K562 (cell line): ENCODE measurements at regions not wholly inside any gene's neighbourhood (a gene's known extent, or its start where the extent isn't known, plus 50 kb on each side); places are given as distances from the start of the nearest gene placed in this dataset.

Source experiments
- ATF6 ChIP-seq: sonication (generic); formaldehyde crosslinking; IDR thresholded peaks from 2 replicates; pipeline ENCODE4 v1.4.0; 2020; ENCODE audit warnings: mild to moderate bottlenecking, missing genetic modification reagents
- BACH1 ChIP-seq: fragments of 200-800 bp; sonication (Bioruptor generic); IDR thresholded peaks from 2 replicates; pipeline ENCODE4 v1.6.1; 2016; ENCODE audit warnings: missing genetic modification characterization, missing compliant biosample characterization
- BDP1 ChIP-seq: IDR thresholded peaks from 3 replicates; pipeline ENCODE4 v1.6.1; 2011; ENCODE audit not compliant: insufficient read length, insufficient read depth
- CBFA2T2 ChIP-seq: fragments of 450-650 bp; conservative IDR thresholded peaks from 2 replicates; pipeline ENCODE4 v1.6.1; 2017; ENCODE audit warnings: mild to moderate bottlenecking
- CBX5 ChIP-seq: IDR thresholded peaks from 2 replicates; pipeline ENCODE4 v1.6.1; 2014; ENCODE audit warnings: low read depth, borderline replicate concordance
- CEBPG ChIP-seq, 3 experiments: fragments of 200-800 bp in 1 of 3; sonication (Bioruptor generic) in 1 of 3; sonication (generic) in 1 of 3; formaldehyde crosslinking in 1 of 3; IDR thresholded peaks in 2 of 3; conservative IDR thresholded peaks in 1 of 3; 2 replicates each; pipeline versions ENCODE4 v1.6.1 to v1.8.0; 2016 to 2022; ENCODE audit warnings: missing compliant biosample characterization in 2 of 3, missing genetic modification characterization in 2 of 3, mild to moderate bottlenecking in 1 of 3, missing genetic modification reagents in 1 of 3
- FOXJ3 ChIP-seq: sonication (generic); formaldehyde crosslinking; IDR thresholded peaks from 2 replicates; pipeline ENCODE4 v1.4.0; 2020; ENCODE audit warnings: mild to moderate bottlenecking, missing genetic modification reagents
- ID3 ChIP-seq, 2 experiments: fragments of 250-450 bp in 1 of 2; fragments of 450-650 bp in 1 of 2; sonication (Bioruptor Pico) in 1 of 2; IDR thresholded peaks; 2 replicates each; pipeline versions ENCODE4 v1.6.1 to v1.8.0; 2016 to 2021; ENCODE audit warnings: mild to moderate bottlenecking in 2 of 2, moderate library complexity in 2 of 2, missing compliant biosample characterization in 1 of 2, missing genetic modification characterization in 1 of 2
- NCOA1 ChIP-seq: fragments of 450-650 bp; IDR thresholded peaks from 2 replicates; pipeline ENCODE4 v1.6.1; 2016; ENCODE audit warnings: low read depth
- NFXL1 ChIP-seq: fragments of 450-650 bp; formaldehyde crosslinking; IDR thresholded peaks from 2 replicates; pipeline ENCODE4 v1.4.0; 2021; ENCODE audit warnings: mild to moderate bottlenecking
- RBM34 ChIP-seq: fragments of 200-400 bp; formaldehyde crosslinking; IDR thresholded peaks from 2 replicates; pipeline ENCODE4 v1.6.1; 2018; ENCODE audit warnings: low read length, borderline replicate concordance; ENCODE audit not compliant: insufficient read depth
- SAP30 ChIP-seq: fragments of 200-600 bp; sonication (generic); IDR thresholded peaks from 2 replicates; pipeline ENCODE4 v1.6.1; 2012; ENCODE audit warnings: borderline replicate concordance, low read depth, mild to moderate bottlenecking, moderate library complexity, low read length, control low read depth, inconsistent platforms; ENCODE audit not compliant: insufficient read depth, poor library complexity, severe bottlenecking
- SRSF3 ChIP-seq: fragments of 200-400 bp; formaldehyde crosslinking; IDR thresholded peaks from 2 replicates; pipeline ENCODE4 v1.6.1; 2016; ENCODE audit warnings: mild to moderate bottlenecking, low read length, moderate library complexity; ENCODE audit not compliant: insufficient read depth
- U2AF1 ChIP-seq: fragments of 200-400 bp; formaldehyde crosslinking; optimal IDR thresholded peaks from 2 replicates; pipeline ENCODE3; 2017; ENCODE audit warnings: mild to moderate bottlenecking, low read depth, low read length, moderate library complexity
- ZFP36 ChIP-seq: fragments of 150-350 bp; IDR thresholded peaks from 2 replicates; pipeline ENCODE4 v1.6.1; 2018; ENCODE audit warnings: low read length, low read depth; ENCODE audit not compliant: partially characterized antibody
- ZNF316 ChIP-seq: fragments of 450-650 bp; IDR thresholded peaks from 2 replicates; pipeline ENCODE4 v1.6.1; 2016
- ZNF695 ChIP-seq: fragments of 450-650 bp; formaldehyde crosslinking; IDR thresholded peaks from 2 replicates; pipeline ENCODE4 v1.4.0; 2020; ENCODE audit warnings: mild to moderate bottlenecking, moderate library complexity
- TF ChIP-seq, protein P1 (sequence below): fragments of 450-650 bp; formaldehyde crosslinking; conservative IDR thresholded peaks from 2 replicates; pipeline ENCODE4 v1.4.0; 2022; ENCODE audit warnings: mild to moderate bottlenecking, missing genetic modification characterization
- TF ChIP-seq, protein P2 (sequence below), 2 experiments: fragments of 450-650 bp; conservative IDR thresholded peaks; 2 replicates each; pipeline ENCODE4 v1.6.1; 2017; ENCODE audit warnings: mild to moderate bottlenecking in 2 of 2, moderate library complexity in 2 of 2
- TF ChIP-seq, protein P3 (sequence below): fragments of 450-650 bp; IDR thresholded peaks from 2 replicates; pipeline ENCODE4 v1.6.1; 2018; ENCODE audit warnings: mild to moderate bottlenecking, low read depth; ENCODE audit not compliant: partially characterized antibody

DNA sequence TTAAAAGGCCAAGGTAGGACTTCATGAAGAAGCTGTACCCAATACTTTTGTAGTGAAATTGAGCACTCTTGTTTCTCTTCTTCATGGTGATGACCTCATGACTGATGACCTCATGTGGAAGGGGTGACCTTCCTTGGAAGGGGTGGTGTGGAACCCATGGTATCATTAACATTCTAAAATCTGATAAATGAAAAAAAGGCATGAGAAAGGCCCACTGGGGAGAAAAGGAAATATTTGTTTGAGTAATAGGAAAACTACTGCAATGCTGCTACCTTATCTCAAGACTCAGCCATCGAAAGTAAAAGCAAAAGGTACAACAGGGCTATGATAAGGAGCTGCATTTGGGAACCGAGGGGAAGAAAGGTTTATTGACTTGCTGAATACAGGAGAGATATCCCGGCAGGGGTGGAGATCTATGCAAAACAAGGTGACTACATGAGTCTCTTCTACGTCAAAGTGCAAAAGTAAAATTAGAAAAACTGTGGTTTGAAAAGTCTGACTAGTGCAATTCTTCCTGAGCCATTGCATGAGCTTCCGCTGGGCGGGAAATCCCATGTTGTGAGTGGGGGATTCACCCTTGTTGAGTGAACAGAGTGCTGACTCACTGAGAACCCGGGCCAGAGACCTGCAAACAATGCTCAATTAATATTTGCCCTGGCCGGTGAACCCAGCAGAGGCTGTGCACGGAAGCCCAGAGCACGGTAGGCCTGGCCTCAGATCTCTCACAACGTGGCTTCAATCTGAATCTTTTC is 138.9 kb upstream of the RFC3 start (continued):
- TF ChIP-seq ZFP36 (no peak), ATF6 (no peak), BACH1 (tag) (peak; percentile 72), FOXJ3 (CRISPR knock-in tag) (no peak), CBX5 (no peak), RBM34 (no peak), CBFA2T2 (peak; percentile 28; the same call in 1 of the 2 replicates), ID3 (CRISPR knock-in tag; IDR thresholded peaks at IDR 0.05) (no peak), ID3 (tag; IDR thresholded peaks at IDR 0.05) (no peak), CEBPG (CRISPR knock-in tag; IDR thresholded peaks at IDR 0.05) (no peak; the same call in 1 of the 2 replicates), CEBPG (tag; conservative IDR thresholded peaks at IDR 0.05 in 1 of 2, IDR thresholded peaks at IDR 0.05 in 1 of 2) (peak; percentile 15 to 55; a peak in 2 of 4 replicates), ZNF316 (0 out of 2 replicates have a peak, but pooled peaks have one; percentile 29), U2AF1 (no peak), SAP30 (no peak), ZNF695 (CRISPR knock-in tag) (no peak), BDP1 (no peak), NFXL1 (no peak), NCOA1 (no peak), SRSF3 (no peak)
- TF ChIP-seq, protein P1, sequence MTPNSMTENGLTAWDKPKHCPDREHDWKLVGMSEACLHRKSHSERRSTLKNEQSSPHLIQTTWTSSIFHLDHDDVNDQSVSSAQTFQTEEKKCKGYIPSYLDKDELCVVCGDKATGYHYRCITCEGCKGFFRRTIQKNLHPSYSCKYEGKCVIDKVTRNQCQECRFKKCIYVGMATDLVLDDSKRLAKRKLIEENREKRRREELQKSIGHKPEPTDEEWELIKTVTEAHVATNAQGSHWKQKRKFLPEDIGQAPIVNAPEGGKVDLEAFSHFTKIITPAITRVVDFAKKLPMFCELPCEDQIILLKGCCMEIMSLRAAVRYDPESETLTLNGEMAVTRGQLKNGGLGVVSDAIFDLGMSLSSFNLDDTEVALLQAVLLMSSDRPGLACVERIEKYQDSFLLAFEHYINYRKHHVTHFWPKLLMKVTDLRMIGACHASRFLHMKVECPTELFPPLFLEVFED: no peak
- TF ChIP-seq, protein P2, sequence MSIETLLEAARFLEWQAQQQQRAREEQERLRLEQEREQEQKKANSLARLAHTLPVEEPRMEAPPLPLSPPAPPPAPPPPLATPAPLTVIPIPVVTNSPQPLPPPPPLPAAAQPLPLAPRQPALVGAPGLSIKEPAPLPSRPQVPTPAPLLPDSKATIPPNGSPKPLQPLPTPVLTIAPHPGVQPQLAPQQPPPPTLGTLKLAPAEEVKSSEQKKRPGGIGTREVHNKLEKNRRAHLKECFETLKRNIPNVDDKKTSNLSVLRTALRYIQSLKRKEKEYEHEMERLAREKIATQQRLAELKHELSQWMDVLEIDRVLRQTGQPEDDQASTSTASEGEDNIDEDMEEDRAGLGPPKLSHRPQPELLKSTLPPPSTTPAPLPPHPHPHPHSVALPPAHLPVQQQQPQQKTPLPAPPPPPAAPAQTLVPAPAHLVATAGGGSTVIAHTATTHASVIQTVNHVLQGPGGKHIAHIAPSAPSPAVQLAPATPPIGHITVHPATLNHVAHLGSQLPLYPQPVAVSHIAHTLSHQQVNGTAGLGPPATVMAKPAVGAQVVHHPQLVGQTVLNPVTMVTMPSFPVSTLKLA (conservative IDR thresholded peaks at IDR 0.05): no peak
- TF ChIP-seq, protein P3, sequence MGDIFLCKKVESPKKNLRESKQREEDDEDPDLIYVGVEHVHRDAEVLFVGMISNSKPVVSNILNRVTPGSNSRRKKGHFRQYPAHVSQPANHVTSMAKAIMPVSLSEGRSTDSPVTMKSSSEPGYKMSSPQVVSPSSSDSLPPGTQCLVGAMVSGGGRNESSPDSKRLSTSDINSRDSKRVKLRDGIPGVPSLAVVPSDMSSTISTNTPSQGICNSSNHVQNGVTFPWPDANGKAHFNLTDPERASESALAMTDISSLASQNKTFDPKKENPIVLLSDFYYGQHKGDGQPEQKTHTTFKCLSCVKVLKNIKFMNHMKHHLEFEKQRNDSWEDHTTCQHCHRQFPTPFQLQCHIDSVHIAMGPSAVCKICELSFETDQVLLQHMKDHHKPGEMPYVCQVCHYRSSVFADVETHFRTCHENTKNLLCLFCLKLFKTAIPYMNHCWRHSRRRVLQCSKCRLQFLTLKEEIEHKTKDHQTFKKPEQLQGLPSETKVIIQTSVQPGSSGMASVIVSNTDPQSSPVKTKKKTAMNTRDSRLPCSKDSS: no peak
